SK-N-MC (cell line): ENCODE measurements at regions not wholly inside any gene's neighbourhood (a gene's known extent, or its start where the extent isn't known, plus 50 kb on each side); places are given as distances from the start of the nearest gene placed in this dataset.

Source experiments
- EZH2 ChIP-seq: fragments of 200-600 bp; sonication (generic); IDR thresholded peaks from one replicate; pipeline ENCODE4 v1.6.1; 2017; ENCODE audit warnings: antibody characterized with exemption
- FOXP2 ChIP-seq: optimal IDR thresholded peaks from 2 replicates; pipeline ENCODE3; 2011; ENCODE audit warnings: mild to moderate bottlenecking, moderate library complexity; ENCODE audit not compliant: insufficient read depth; ENCODE audit errors: extremely low read length, control extremely low read depth
- POLR2AphosphoS5 ChIP-seq: IDR thresholded peaks from 2 replicates; pipeline ENCODE4 v1.6.1; 2012; ENCODE audit warnings: mild to moderate bottlenecking, low read depth, low read length, borderline replicate concordance

DNA sequence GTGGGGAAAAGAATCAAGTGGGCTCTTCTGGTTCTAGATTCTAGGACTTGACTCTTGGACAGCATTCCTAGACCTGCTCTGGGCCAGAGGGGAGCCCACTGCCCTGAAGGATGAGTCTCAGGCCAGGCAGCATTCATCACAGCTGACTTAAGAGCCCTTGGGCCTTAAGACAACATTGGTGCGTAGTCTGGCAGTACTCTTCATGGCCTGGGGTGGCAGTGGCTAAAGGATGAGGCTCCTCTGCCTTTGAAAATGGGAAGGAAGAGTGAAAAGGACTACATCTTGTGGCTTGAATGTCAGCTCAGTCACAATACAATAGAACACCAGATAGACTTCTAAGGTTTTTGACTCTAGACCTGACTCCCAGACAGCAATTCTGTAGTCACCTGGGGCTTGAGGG lies 1415.1 kb upstream of the PRMT6 start:
- TF ChIP-seq EZH2 (no peak), POLR2AphosphoS5 (no peak), FOXP2 (no peak)
